ENCODE measurements at regions not wholly inside any gene's neighbourhood (a gene's known extent, or its start where the extent isn't known, plus 50 kb on each side); places are given as distances from the start of the nearest gene placed in this dataset.

DNA sequence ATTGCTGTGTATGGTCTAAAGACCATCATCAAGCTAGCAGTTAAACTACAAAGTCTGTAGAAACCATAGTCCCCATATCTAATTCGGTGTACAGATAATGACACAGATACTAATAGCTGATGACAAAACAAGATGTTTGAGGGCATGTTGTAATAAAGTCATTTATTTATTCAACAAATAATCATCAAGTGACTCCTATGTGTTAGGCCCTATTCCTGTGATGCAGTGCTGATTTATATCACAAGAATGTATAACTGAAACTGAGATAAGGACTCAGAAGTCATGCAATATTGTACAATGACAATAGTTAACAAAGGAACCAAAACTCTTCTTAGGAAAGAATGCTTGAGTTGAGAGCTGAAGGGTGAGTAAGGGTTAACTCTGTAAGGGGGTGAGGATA is 315.0 kb upstream of the NR3C2 start:
- TF ChIP-seq CTCF (IDR thresholded peaks at IDR 0.05) (no peak), EZH2 (IDR thresholded peaks at IDR 0.05; ENCODE audit: borderline replicate concordance, insufficient read depth, low read depth, low read length, poor library complexity, severe bottlenecking) (no peak)

Measured in B cell (primary cell).